Tibial nerve (tissue), 4 donors: ENCODE measurements at regions not wholly inside any gene's neighbourhood (a gene's known extent, or its start where the extent isn't known, plus 50 kb on each side); places are given as distances from the start of the nearest gene placed in this dataset.

ENCODE experiments used
- DNase-seq, 2 donors: peaks; one replicate each; pipeline ENCODE4 v3.0.0-alpha.2; 2019; ENCODE audit warnings: low spot score in 2 of 2
- H3K27ac ChIP-seq, 4 donors: fragments of 200-600 bp; sonication (generic) in 3 of 4; one replicate each; pipeline ENCODE4 v1.5.1; 2017 to 2019; ENCODE audit warnings: mild to moderate bottlenecking in 1 of 4
- H3K27me3 ChIP-seq, 2 donors: fragments of 200-600 bp; sonication (generic) in 1 of 2; one replicate each; pipeline versions ENCODE4 v1.5.1 to v1.6.0; 2017 to 2019
- H3K36me3 ChIP-seq, 3 donors: fragments of 200-600 bp; sonication (generic); one replicate each; pipeline ENCODE4 v1.5.1; 2018 to 2019
- H3K4me1 ChIP-seq, 4 donors: fragments of 200-600 bp; sonication (generic) in 3 of 4; one replicate each; pipeline ENCODE4 v1.5.1; 2017 to 2019
- H3K4me3 ChIP-seq, 4 donors: fragments of 200-600 bp; sonication (generic) in 3 of 4; one replicate each; pipeline ENCODE4 v1.5.1; 2017 to 2019; ENCODE audit warnings: mild to moderate bottlenecking in 1 of 4, moderate library complexity in 1 of 4
- H3K9me3 ChIP-seq, 4 donors: fragments of 200-600 bp; sonication (generic) in 3 of 4; one replicate each; pipeline ENCODE4 v1.5.1; 2017 to 2019
- CTCF ChIP-seq, 5 experiments: fragments of 200-600 bp in 3 of 5; fragments of 450-650 bp in 2 of 5; sonication (generic) in 3 of 5; IDR thresholded peaks; one replicate each; pipeline ENCODE4 v1.5.1; 2016 to 2019; ENCODE audit warnings: antibody characterized with exemption in 5 of 5, mild to moderate bottlenecking in 3 of 5, moderate library complexity in 2 of 5
- EP300 ChIP-seq, 2 donors: sonication (generic); formaldehyde crosslinking; IDR thresholded peaks; one replicate each; pipeline ENCODE4 v1.6.1; 2017; ENCODE audit warnings: antibody characterized with exemption in 2 of 2, mild to moderate bottlenecking in 1 of 2
- POLR2A ChIP-seq, 2 donors: fragments of 450-650 bp; IDR thresholded peaks; one replicate each; pipeline ENCODE4 v1.6.1; 2017; ENCODE audit warnings: antibody characterized with exemption in 2 of 2, mild to moderate bottlenecking in 2 of 2, moderate library complexity in 2 of 2
- WGBS, 2 donors: methylation state at CpG; one replicate each; pipeline ENCODE4 v1.1.5; 2018; 5-methylcytosine and 5-hydroxymethylcytosine counted together

- Histone ChIP-seq H3K27ac (no peak overlapping the region), H3K9me3 (no peaks in the 10 kb centered on the region), H3K4me3 (no peak overlapping the region), H3K4me1 (no peaks in the 10 kb centered on the region), H3K27me3 (no peaks in the 10 kb centered on the region), H3K36me3 (no peaks in the 10 kb centered on the region)
- no peak for DNase-seq
- no peak for TF ChIP-seq POLR2A (IDR thresholded peaks at IDR 0.05)
- TF ChIP-seq CTCF (IDR thresholded peaks at IDR 0.05) = no peak
- no peak for TF ChIP-seq EP300 (IDR thresholded peaks at IDR 0.05)
- 84 to 92% methylated on average over 4 of the region's 4 CpGs for WGBS, 2 donors
Measured at GRCh38 chr2:81903534-81903933, 1599.0 kb upstream of the LRRTM1 start.

GRCh38 chr2:81901017-81901416 is 1596.5 kb upstream of the LRRTM1 start:
- Histone ChIP-seq H3K27ac (no peak overlapping the region), H3K36me3 (no peaks in the 10 kb centered on the region), H3K27me3 (no peaks in the 10 kb centered on the region), H3K9me3 (no peaks in the 10 kb centered on the region), H3K4me1 (no peaks in the 10 kb centered on the region), H3K4me3 (no peak overlapping the region)
- no peak for DNase-seq
- WGBS, 2 donors = 62 to 76% methylated on average over 3 of the region's 3 CpGs
- no peak for TF ChIP-seq POLR2A (IDR thresholded peaks at IDR 0.05)
- TF ChIP-seq CTCF (IDR thresholded peaks at IDR 0.05) = no peak
- no peak for TF ChIP-seq EP300 (IDR thresholded peaks at IDR 0.05)

GRCh38 chr2:81895620-81896250 is 1591.2 kb upstream of the LRRTM1 start:
- H3K4me1 ChIP-seq = peaks cover 0 to 9% (median 0%) of the 10 kb centered on the region in 4 donors
- no peaks in the 10 kb centered on the region for H3K36me3 ChIP-seq
- no peaks in the 10 kb centered on the region for H3K9me3 ChIP-seq
- no peak overlapping the region for H3K27ac ChIP-seq
- H3K4me3 ChIP-seq = no peak overlapping the region
- WGBS, 2 donors = 71 to 73% methylated on average over 5 of the region's 5 CpGs
- TF ChIP-seq POLR2A (IDR thresholded peaks at IDR 0.05) (no peak), EP300 (IDR thresholded peaks at IDR 0.05) (no peak), CTCF (IDR thresholded peaks at IDR 0.05) (no peak)
- H3K27me3 ChIP-seq = no peaks in the 10 kb centered on the region
- no peak for DNase-seq

GRCh38 chr2:81894451-81894990 is 1590.0 kb upstream of the LRRTM1 start:
- no peak for TF ChIP-seq EP300 (IDR thresholded peaks at IDR 0.05)
- TF ChIP-seq CTCF (IDR thresholded peaks at IDR 0.05) = no peak
- TF ChIP-seq POLR2A (IDR thresholded peaks at IDR 0.05) = no peak
- DNase-seq = no peak
- 19 to 30% methylated on average over 3 of the region's 3 CpGs for WGBS, 2 donors
- no peaks in the 10 kb centered on the region for H3K9me3 ChIP-seq
- no peak overlapping the region for H3K27ac ChIP-seq
- H3K36me3 ChIP-seq = no peaks in the 10 kb centered on the region
- no peak overlapping the region for H3K4me3 ChIP-seq
- peaks cover 0 to 9% (median 0%) of the 10 kb centered on the region in 4 donors for H3K4me1 ChIP-seq
- no peaks in the 10 kb centered on the region for H3K27me3 ChIP-seq

- WGBS, 2 donors = 70 to 77% methylated on average over 4 of the region's 4 CpGs
- TF ChIP-seq EP300 (IDR thresholded peaks at IDR 0.05) (no peak), CTCF (IDR thresholded peaks at IDR 0.05) (no peak), POLR2A (IDR thresholded peaks at IDR 0.05) (no peak)
- no peaks in the 10 kb centered on the region for H3K4me1 ChIP-seq
- DNase-seq = no peak
- H3K27ac ChIP-seq = no peak overlapping the region
- no peaks in the 10 kb centered on the region for H3K9me3 ChIP-seq
- H3K27me3 ChIP-seq = no peaks in the 10 kb centered on the region
- no peak overlapping the region for H3K4me3 ChIP-seq
- H3K36me3 ChIP-seq = no peaks in the 10 kb centered on the region
Measured at GRCh38 chr2:81876624-81877023, 1572.1 kb upstream of the LRRTM1 start.
